GM18517 (cell line): ENCODE measurements at regions not wholly inside any gene's neighbourhood (a gene's known extent, or its start where the extent isn't known, plus 50 kb on each side); places are given as distances from the start of the nearest gene placed in this dataset.
A peak's percentile ranks its signal among the peaks of the same experiment; 100 is the strongest.

Experiments
- ATAC-seq: cut with Tn5 transposase; IDR thresholded peaks from one replicate; pipeline ENCODE4 v1.9.1; 2021; ENCODE audit warnings: mild to moderate bottlenecking, moderate library complexity; ENCODE audit not compliant: unreplicated experiment

GRCh38 chr5:174399411-174399810 lies 325.0 kb upstream of the MSX2 start:
- ATAC-seq: no peak

DNA sequence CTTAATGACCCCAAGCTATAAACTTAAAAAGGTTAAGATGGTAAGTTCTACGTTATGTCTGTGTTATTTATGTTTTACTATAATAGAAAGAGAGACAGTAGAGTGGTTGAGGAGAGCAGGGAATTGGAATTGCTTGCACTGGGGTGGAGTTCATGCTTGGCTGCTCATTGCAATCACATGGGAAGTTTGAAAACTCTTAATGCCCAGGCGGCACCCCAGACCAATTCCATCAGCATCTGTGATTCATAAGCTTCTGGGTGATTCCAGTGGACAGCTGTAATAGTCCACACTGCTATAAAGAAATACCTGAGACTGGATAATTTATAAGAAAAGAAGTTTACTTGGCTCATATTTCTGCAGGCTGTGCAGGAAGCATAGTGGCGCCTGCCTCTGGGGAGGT lies 323.9 kb upstream of the MSX2 start:
- ATAC-seq: no peak

DNA sequence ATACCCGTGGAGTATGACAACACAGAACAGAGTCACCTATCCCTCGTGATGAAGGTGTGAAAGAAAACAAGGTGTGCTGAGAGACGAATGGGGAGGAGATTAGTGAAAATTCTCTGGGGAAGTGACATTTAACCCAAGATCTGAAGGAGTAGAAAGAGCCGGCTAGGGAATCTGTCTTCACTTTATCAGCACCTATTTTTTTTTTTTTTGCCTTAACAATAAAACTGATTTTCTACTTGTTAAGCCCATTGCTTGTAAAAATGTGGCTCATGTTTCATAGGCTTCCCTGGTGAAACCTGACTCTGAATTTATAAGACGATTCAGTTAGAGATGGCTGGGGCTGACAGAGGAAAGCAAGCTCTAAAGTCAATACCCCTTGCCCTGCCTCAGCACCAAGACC lies 322.6 kb upstream of the MSX2 start:
- ATAC-seq: no peak

DNA sequence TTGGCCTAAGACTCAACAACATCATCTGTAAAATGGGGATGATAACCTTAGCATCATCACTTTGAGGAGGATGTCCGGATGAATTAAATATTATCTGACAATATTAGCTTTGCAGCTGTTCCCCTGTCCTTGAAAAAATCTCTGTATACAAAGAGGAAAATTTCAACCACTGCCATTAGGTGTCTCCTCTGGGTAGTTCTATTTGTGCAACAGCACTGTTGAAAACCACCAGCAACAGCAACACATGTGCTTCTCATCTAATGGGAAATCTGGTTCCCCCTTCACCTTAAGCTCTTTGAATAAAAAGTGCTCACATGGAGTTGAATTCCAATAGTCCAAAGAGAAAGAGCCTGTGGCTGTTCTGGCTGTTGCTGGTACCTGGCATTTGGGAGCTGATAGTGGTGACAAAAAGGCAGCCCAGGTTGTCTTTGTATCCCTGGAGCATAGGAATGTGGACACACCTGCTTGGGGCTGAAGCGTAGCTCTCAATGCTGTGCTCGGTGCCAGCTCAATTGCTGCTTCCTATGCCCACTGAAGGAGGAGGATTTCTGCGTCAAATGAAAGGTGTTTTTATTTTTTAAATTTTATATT lies 322.1 kb upstream of the MSX2 start:
- ATAC-seq: no peak

- ATAC-seq: no peak
Observed at GRCh38 chr5:174404848-174405247, 319.5 kb upstream of the MSX2 start.

GRCh38 chr5:174409070-174409469 lies 315.3 kb upstream of the MSX2 start:
- ATAC-seq: no peak

DNA sequence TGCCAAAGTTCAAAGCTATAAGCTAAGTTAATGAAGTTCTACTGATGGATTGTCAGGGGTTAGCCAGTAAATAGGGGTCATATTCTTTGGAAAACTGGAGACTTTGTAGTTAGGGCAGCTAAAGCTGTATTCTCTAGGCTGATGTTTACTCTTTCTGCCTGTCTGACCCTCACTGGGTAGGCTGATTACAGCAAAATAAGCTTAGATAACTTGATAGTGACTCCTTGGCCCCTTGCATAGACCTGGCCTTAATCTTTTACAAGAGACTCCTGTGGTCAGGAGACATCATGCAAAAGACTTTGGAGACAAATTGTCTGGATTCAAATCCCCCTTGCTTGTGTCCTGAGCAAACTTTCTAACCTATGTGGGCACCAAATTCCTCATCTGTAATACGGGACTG lies 314.4 kb upstream of the MSX2 start:
- ATAC-seq: no peak

- no peak for ATAC-seq
Observed at GRCh38 chr5:174410716-174411478, 313.5 kb upstream of the MSX2 start.

- ATAC-seq: no peak
Observed at GRCh38 chr5:174411479-174411819, 312.9 kb upstream of the MSX2 start.

- no peak for ATAC-seq
Observed at GRCh38 chr5:174412374-174412773, 312.0 kb upstream of the MSX2 start.

GRCh38 chr5:174412941-174413340 lies 311.4 kb upstream of the MSX2 start:
- ATAC-seq: no peak

DNA sequence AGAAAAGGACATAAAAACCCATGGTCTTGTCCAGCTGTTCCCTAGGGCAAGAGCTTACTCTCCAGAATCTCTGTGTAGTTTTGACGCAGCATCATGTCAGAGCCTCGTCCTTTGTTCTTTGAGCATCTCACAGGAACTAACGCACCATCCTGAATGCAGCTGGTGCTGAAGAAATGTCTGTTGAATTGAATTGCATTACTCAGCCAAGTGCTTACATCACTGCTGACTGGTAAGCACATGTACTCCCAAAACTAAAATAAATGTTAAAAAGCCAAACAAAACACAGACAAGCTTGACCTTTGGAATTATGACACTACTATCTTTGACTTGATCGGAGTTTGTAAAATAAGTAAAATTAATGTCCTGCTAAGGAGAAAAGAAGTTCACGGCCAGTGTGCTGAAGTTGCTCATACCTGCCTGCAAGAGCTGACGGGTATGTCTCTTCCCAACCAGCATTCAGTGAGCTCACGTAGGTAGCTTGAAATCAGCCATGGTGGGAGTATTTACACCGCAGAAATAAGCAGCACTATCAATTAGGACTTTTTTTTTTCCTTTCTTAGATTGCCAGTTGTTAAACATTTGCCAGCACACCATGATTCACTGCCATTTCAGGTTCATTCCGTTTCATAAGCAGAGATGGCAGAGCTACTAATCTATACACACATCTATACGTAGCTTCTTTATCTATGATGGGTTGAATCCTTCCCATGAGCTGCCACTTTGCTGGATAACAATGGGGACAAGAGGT lies 310.6 kb upstream of the MSX2 start:
- no peak for ATAC-seq

GRCh38 chr5:174414315-174414710 lies 310.1 kb upstream of the MSX2 start:
- no peak for ATAC-seq

- ATAC-seq: peak; percentile 16
Observed at GRCh38 chr5:174418809-174419539, 305.4 kb upstream of the MSX2 start.

DNA sequence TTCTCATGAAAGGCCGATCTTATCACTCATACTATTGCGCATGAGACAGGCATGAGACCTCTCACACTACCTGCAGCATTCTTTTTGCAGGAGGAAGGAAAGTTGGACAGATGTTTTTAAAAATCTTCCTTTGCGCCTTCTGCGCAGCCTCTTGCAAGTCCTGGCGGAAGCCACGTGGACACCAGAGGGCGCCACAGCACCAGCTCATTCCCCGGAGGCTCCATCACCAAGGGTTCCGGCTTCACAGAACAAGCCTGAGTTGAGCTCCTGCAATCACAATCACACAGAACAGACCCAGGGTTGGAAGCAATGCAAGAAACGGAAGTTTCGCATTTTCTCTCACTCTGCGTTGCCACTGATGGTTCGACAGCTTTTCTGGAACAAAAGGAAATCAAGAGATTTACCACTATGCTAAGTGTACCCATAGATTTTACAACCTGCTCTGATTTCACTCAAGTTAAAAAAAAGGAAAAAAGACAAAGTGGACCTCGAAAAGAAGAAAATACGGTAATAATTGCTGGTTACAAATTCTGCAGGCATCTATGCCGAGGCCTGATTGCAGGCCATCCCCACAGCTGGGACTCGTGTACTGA lies 304.7 kb upstream of the MSX2 start:
- peak; percentile 77 for ATAC-seq

DNA sequence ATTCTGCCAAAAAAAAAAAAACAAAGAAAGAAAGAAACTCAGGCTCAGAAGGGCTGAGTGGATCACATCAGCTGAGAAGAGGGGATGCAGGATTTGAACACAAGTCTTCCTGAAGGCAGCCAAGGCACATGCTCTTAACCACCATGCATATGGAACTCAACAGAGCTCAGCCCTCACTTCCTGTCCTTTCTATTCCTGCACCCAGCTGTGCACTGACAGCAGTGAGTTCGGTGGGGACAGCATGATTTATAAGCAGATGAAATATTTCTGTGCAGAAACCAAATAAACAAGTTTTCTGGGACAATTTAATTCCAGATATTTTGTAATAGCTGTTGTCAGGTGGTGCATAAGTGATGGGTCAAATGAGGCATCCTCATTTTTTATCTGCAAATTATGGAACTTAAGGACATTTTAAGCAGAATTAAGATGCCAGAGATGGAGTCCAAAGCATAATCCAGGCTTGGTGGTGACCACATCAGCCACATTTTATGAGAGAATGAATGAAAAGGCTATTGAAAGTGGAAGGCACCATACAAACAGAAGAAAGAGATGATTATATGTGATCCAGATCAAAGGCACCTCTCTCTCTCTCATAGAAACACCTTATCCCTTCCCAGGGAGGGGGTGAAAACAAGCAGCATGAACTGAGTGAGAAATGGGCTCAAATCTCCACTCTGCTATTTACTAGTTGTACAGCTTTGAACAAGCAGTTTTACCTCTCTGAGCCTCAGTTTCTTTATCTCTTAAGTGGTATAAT lies 303.6 kb upstream of the MSX2 start:
- ATAC-seq: no peak

- no peak for ATAC-seq
Observed at GRCh38 chr5:174421408-174421805, 303.0 kb upstream of the MSX2 start.

DNA sequence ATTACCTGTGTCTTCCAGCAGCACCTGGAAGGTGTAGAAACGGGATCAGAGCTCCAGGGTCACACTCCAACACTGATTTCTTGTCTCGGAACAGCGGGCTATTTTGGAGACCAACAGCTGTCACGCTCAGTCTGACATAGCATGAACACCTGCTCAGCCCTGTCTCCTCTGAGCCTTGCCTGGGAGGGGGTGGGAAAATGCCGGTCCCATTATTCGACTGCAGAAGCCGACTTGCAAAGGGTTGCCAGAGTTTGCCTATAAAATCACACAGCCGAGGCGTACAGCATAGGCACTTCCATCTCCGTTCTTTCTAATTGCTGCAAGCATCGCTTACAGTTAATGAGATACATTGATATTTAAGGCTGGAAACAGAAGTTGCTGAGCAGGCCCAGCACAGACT lies 300.8 kb upstream of the MSX2 start:
- no peak for ATAC-seq

- no peak for ATAC-seq
Observed at GRCh38 chr5:174424219-174425053, 299.9 kb upstream of the MSX2 start.
